Activated CD8-positive, alpha-beta T cell treated with anti-CD3 and anti-CD28 coated beads, Interleukin-2, amount 10 ng/mL, durations not matched to agents 7 days and 5 days (primary cell): ENCODE measurements at regions not wholly inside any gene's neighbourhood (a gene's known extent, or its start where the extent isn't known, plus 50 kb on each side); places are given as distances from the start of the nearest gene placed in this dataset.

Source experiments
- ATAC-seq: fragments of 150-1000 bp; cut with Tn5 transposase; one replicate; pipeline ENCODE4 v1.10.0; 2021; ENCODE audit warnings: moderate library complexity
- CTCF ChIA-PET: fragments of 350-600 bp; sonication (Branson Sonifier 250); formaldehyde crosslinking; loops from one replicate; lab custom pipeline; 2021; ENCODE audit warnings: antibody characterized with exemption; lab: Charles Lee
- POLR2A ChIA-PET: fragments of 350-600 bp; sonication (Branson Sonifier 250); formaldehyde crosslinking; loops from one replicate; lab custom pipeline; 2021; ENCODE audit warnings: antibody characterized with exemption; lab: Charles Lee
- DNase-seq: peaks from one replicate; pipeline ENCODE4 v3.0.0-alpha.2; 2020
- H3K27ac Mint-ChIP-seq: one replicate; pipeline ENCODE4 v1.8.0; 2021; ENCODE audit warnings: mild to moderate bottlenecking, mixed read lengths
- H3K27me3 Mint-ChIP-seq: one replicate; pipeline ENCODE4 v1.8.0; 2021; ENCODE audit warnings: low read depth, mixed read lengths
- H3K36me3 Mint-ChIP-seq: one replicate; pipeline ENCODE4 v1.8.0; 2021; ENCODE audit warnings: low read depth, mixed read lengths
- H3K4me1 Mint-ChIP-seq: one replicate; pipeline ENCODE4 v1.8.0; 2021; ENCODE audit warnings: low read depth, mixed read lengths
- H3K4me3 Mint-ChIP-seq: one replicate; pipeline ENCODE4 v1.8.0; 2021; ENCODE audit warnings: mild to moderate bottlenecking, mixed read lengths
- H3K9me3 Mint-ChIP-seq: one replicate; pipeline ENCODE4 v1.8.0; 2022; ENCODE audit warnings: mixed read lengths; ENCODE audit not compliant: insufficient read depth

- no peak for DNase-seq
- no peak overlapping the region for H3K4me3 Mint-ChIP-seq
- ChIA-PET POLR2A (no interaction called here), CTCF (no interaction called here)
- no peaks in the 10 kb centered on the region for H3K4me1 Mint-ChIP-seq
- H3K9me3 Mint-ChIP-seq: peaks cover 14% of the 10 kb centered on the region
- H3K27me3 Mint-ChIP-seq: no peaks in the 10 kb centered on the region
- ATAC-seq: no peak
- no peak overlapping the region for H3K27ac Mint-ChIP-seq
- no peaks in the 10 kb centered on the region for H3K36me3 Mint-ChIP-seq
Measured at GRCh38 chr13:90673746-90674145, 673.7 kb upstream of the MIR17HG start.

GRCh38 chr13:90675129-90675528 lies 672.4 kb upstream of the MIR17HG start:
- Mint-ChIP-seq H3K27me3 (no peaks in the 10 kb centered on the region), H3K4me3 (no peak overlapping the region), H3K36me3 (no peaks in the 10 kb centered on the region), H3K9me3 (peaks cover 16% of the 10 kb centered on the region), H3K4me1 (no peaks in the 10 kb centered on the region), H3K27ac (no peak overlapping the region)
- ATAC-seq: no peak
- CTCF ChIA-PET: no interaction called here
- DNase-seq: no peak
- POLR2A ChIA-PET: no interaction called here

- DNase-seq: no peak
- H3K4me3 Mint-ChIP-seq: no peak overlapping the region
- no peaks in the 10 kb centered on the region for H3K27me3 Mint-ChIP-seq
- H3K4me1 Mint-ChIP-seq: no peaks in the 10 kb centered on the region
- ChIA-PET CTCF (no interaction called here), POLR2A (no interaction called here)
- H3K36me3 Mint-ChIP-seq: no peaks in the 10 kb centered on the region
- no peak overlapping the region for H3K27ac Mint-ChIP-seq
- ATAC-seq: no peak
- H3K9me3 Mint-ChIP-seq: peaks cover 13% of the 10 kb centered on the region
Measured at GRCh38 chr13:90680826-90681225, 666.7 kb upstream of the MIR17HG start.

- ChIA-PET CTCF (no interaction called here), POLR2A (no interaction called here)
- Mint-ChIP-seq H3K4me1 (no peaks in the 10 kb centered on the region), H3K9me3 (peaks cover 3% of the 10 kb centered on the region), H3K36me3 (no peaks in the 10 kb centered on the region), H3K27ac (no peak overlapping the region), H3K4me3 (no peak overlapping the region), H3K27me3 (no peaks in the 10 kb centered on the region)
- ATAC-seq (no peak), DNase-seq (no peak)
Measured at GRCh38 chr13:90683711-90684131, 663.8 kb upstream of the MIR17HG start.

- Mint-ChIP-seq H3K4me1 (no peaks in the 10 kb centered on the region), H3K27ac (no peak overlapping the region), H3K9me3 (no peaks in the 10 kb centered on the region), H3K4me3 (no peak overlapping the region), H3K27me3 (no peaks in the 10 kb centered on the region), H3K36me3 (no peaks in the 10 kb centered on the region)
- CTCF ChIA-PET: no interaction called here
- no peak for DNase-seq
- POLR2A ChIA-PET: no interaction called here
- no peak for ATAC-seq
Measured at GRCh38 chr13:90686442-90686841, 661.0 kb upstream of the MIR17HG start.

- H3K9me3 Mint-ChIP-seq: no peaks in the 10 kb centered on the region
- H3K36me3 Mint-ChIP-seq: no peaks in the 10 kb centered on the region
- ATAC-seq: no peak
- H3K4me3 Mint-ChIP-seq: no peak overlapping the region
- H3K27me3 Mint-ChIP-seq: no peaks in the 10 kb centered on the region
- CTCF ChIA-PET: no interaction called here
- POLR2A ChIA-PET: no interaction called here
- no peaks in the 10 kb centered on the region for H3K4me1 Mint-ChIP-seq
- DNase-seq: no peak
- no peak overlapping the region for H3K27ac Mint-ChIP-seq
Measured at GRCh38 chr13:90689111-90689510, 658.4 kb upstream of the MIR17HG start.

GRCh38 chr13:90690458-90691080 lies 656.9 kb upstream of the MIR17HG start:
- DNase-seq (no peak), ATAC-seq (no peak)
- Mint-ChIP-seq H3K36me3 (no peaks in the 10 kb centered on the region), H3K27ac (no peak overlapping the region), H3K4me3 (no peak overlapping the region), H3K27me3 (no peaks in the 10 kb centered on the region), H3K9me3 (no peaks in the 10 kb centered on the region), H3K4me1 (no peaks in the 10 kb centered on the region)
- ChIA-PET POLR2A (no interaction called here), CTCF (no interaction called here)

- POLR2A ChIA-PET: no interaction called here
Measured at GRCh38 chr13:90696254-90696653, 651.2 kb upstream of the MIR17HG start.

GRCh38 chr13:90696656-90697055 lies 650.8 kb upstream of the MIR17HG start:
- no peak for ATAC-seq
- Mint-ChIP-seq H3K4me3 (no peak overlapping the region), H3K36me3 (no peaks in the 10 kb centered on the region), H3K4me1 (no peaks in the 10 kb centered on the region), H3K27ac (no peak overlapping the region), H3K27me3 (no peaks in the 10 kb centered on the region), H3K9me3 (peaks cover 11% of the 10 kb centered on the region)
- ChIA-PET POLR2A (no interaction called here), CTCF (no interaction called here)
- DNase-seq: no peak

More at GRCh38 chr13:90696254-90696653, 651.2 kb upstream of the MIR17HG start:
- no peak overlapping the region for H3K4me3 Mint-ChIP-seq
- no peak for DNase-seq
- no peaks in the 10 kb centered on the region for H3K27me3 Mint-ChIP-seq
- H3K36me3 Mint-ChIP-seq: no peaks in the 10 kb centered on the region
- H3K4me1 Mint-ChIP-seq: no peaks in the 10 kb centered on the region
- no peak for ATAC-seq
- H3K27ac Mint-ChIP-seq: no peak overlapping the region
- CTCF ChIA-PET: no interaction called here
- peaks cover 11% of the 10 kb centered on the region for H3K9me3 Mint-ChIP-seq

- POLR2A ChIA-PET: no interaction called here
- no peaks in the 10 kb centered on the region for H3K27me3 Mint-ChIP-seq
- no peaks in the 10 kb centered on the region for H3K4me1 Mint-ChIP-seq
- ATAC-seq (no peak), DNase-seq (no peak)
- H3K9me3 Mint-ChIP-seq: peaks cover 11% of the 10 kb centered on the region
- H3K36me3 Mint-ChIP-seq: no peaks in the 10 kb centered on the region
- CTCF ChIA-PET: no interaction called here
- no peak overlapping the region for H3K27ac Mint-ChIP-seq
- no peak overlapping the region for H3K4me3 Mint-ChIP-seq
Measured at GRCh38 chr13:90700340-90700739, 647.1 kb upstream of the MIR17HG start.

- CTCF ChIA-PET: no interaction called here
Measured at GRCh38 chr13:90701264-90701663, 646.2 kb upstream of the MIR17HG start.

GRCh38 chr13:90702050-90702449 lies 645.4 kb upstream of the MIR17HG start:
- ATAC-seq (no peak), DNase-seq (no peak)
- ChIA-PET CTCF (no interaction called here), POLR2A (no interaction called here)
- Mint-ChIP-seq H3K4me1 (no peaks in the 10 kb centered on the region), H3K9me3 (peaks cover 8% of the 10 kb centered on the region), H3K4me3 (no peak overlapping the region), H3K27ac (no peak overlapping the region), H3K27me3 (no peaks in the 10 kb centered on the region), H3K36me3 (no peaks in the 10 kb centered on the region)

More at GRCh38 chr13:90701264-90701663, 646.2 kb upstream of the MIR17HG start:
- Mint-ChIP-seq H3K36me3 (no peaks in the 10 kb centered on the region), H3K9me3 (peaks cover 11% of the 10 kb centered on the region), H3K27ac (no peak overlapping the region), H3K27me3 (no peaks in the 10 kb centered on the region), H3K4me3 (no peak overlapping the region), H3K4me1 (no peaks in the 10 kb centered on the region)
- no peak for DNase-seq
- POLR2A ChIA-PET: no interaction called here
- no peak for ATAC-seq

- POLR2A ChIA-PET: no interaction called here
- Mint-ChIP-seq H3K4me1 (no peaks in the 10 kb centered on the region), H3K36me3 (no peaks in the 10 kb centered on the region), H3K27me3 (no peaks in the 10 kb centered on the region), H3K27ac (no peak overlapping the region), H3K9me3 (peaks cover 3% of the 10 kb centered on the region), H3K4me3 (no peak overlapping the region)
- ATAC-seq (no peak), DNase-seq (no peak)
- CTCF ChIA-PET: no interaction called here
Measured at GRCh38 chr13:90706631-90707030, 640.9 kb upstream of the MIR17HG start.
